MM.1S (cell line): ENCODE measurements at regions not wholly inside any gene's neighbourhood (a gene's known extent, or its start where the extent isn't known, plus 50 kb on each side); places are given as distances from the start of the nearest gene placed in this dataset.

Source experiments
- CTCF ChIP-seq: fragments of 300-600 bp; sonication (generic); IDR thresholded peaks from 2 replicates; pipeline ENCODE4 v1.5.1; 2016; ENCODE audit warnings: antibody characterized with exemption, low read length, mixed read lengths
- EZH2 ChIP-seq: fragments of 300-600 bp; sonication (generic); optimal IDR thresholded peaks from 2 replicates; pipeline ENCODE3; 2017; ENCODE audit warnings: low read depth, mild to moderate bottlenecking, antibody characterized with exemption, low read length, mixed read lengths

GRCh38 chr11:29641201-29641600 is 375.6 kb downstream of the KCNA4 start:
- TF ChIP-seq EZH2 (no peak), CTCF (no peak)
